ENCODE measurements at regions not wholly inside any gene's neighbourhood (a gene's known extent, or its start where the extent isn't known, plus 50 kb on each side); places are given as distances from the start of the nearest gene placed in this dataset.

- H3K36me3 Mint-ChIP-seq (ENCODE audit: low read depth) = no peaks in the 10 kb centered on the region
- Histone ChIP-seq H3K27me3 (ENCODE audit: insufficient read depth) (no peaks in the 10 kb centered on the region), H3K79me2 (replicated peaks; ENCODE audit: insufficient read depth) (no peaks in the 10 kb centered on the region), H3K4me1 (ENCODE audit: insufficient read depth) (peaks cover 31% of the 10 kb centered on the region), H3F3A (replicated peaks; ENCODE audit: low read depth) (no peaks in the 10 kb centered on the region), H4K20me1 (replicated peaks; ENCODE audit: insufficient read depth) (no peaks in the 10 kb centered on the region), H3K9me2 (ENCODE audit: insufficient read depth) (no peaks in the 10 kb centered on the region), H3K4me2 (0 out of 2 replicates have a peak overlapping the region, but pooled peaks have one; percentile 19), H2AFZ (no peak overlapping the region), H3K36me3 (ENCODE audit: insufficient read depth) (no peaks in the 10 kb centered on the region), H3K4me3 (no peak overlapping the region), H3K27ac (ENCODE audit: low read depth) (no peak overlapping the region)
- no peaks in the 10 kb centered on the region for H3K27me3 Mint-ChIP-seq (ENCODE audit: insufficient read depth, low read depth, poor library complexity)
- peak overlapping the region; percentile 18; the same call in 2 of the 3 replicates for H3K4me3 Mint-ChIP-seq
- no peak for TF ChIP-seq JUNB (IDR thresholded peaks at IDR 0.05; ENCODE audit: unreplicated experiment)
- TF ChIP-seq EZH2phosphoT487 (IDR thresholded peaks at IDR 0.05; ENCODE audit: unreplicated experiment) = no peak
- TF ChIP-seq ETS1 (IDR thresholded peaks at IDR 0.05) = no peak
- no peak for TF ChIP-seq STAT1 (IDR thresholded peaks at IDR 0.05; ENCODE audit: unreplicated experiment)
- no peak for TF ChIP-seq ZNF331 (CRISPR knock-in tag; IDR thresholded peaks at IDR 0.05; ENCODE audit: low read depth)
- no peak for TF ChIP-seq CREB1 (CRISPR knock-in tag; IDR thresholded peaks at IDR 0.05; ENCODE audit: low read depth)
- no peak for TF ChIP-seq REST (IDR thresholded peaks at IDR 0.05; ENCODE audit: unreplicated experiment)
- no peak for TF ChIP-seq POLR2AphosphoS5 (IDR thresholded peaks at IDR 0.05; ENCODE audit: low read depth)
- TF ChIP-seq CTCF (conservative IDR thresholded peaks at IDR 0.05; ENCODE audit: low read depth in 2 of 2) = no peak
- TF ChIP-seq EZH2 (IDR thresholded peaks at IDR 0.05; ENCODE audit: low read depth, unreplicated experiment) = no peak
- TF ChIP-seq NANOG (IDR thresholded peaks at IDR 0.05; ENCODE audit: borderline replicate concordance) = no peak
- TF ChIP-seq, protein P1, sequence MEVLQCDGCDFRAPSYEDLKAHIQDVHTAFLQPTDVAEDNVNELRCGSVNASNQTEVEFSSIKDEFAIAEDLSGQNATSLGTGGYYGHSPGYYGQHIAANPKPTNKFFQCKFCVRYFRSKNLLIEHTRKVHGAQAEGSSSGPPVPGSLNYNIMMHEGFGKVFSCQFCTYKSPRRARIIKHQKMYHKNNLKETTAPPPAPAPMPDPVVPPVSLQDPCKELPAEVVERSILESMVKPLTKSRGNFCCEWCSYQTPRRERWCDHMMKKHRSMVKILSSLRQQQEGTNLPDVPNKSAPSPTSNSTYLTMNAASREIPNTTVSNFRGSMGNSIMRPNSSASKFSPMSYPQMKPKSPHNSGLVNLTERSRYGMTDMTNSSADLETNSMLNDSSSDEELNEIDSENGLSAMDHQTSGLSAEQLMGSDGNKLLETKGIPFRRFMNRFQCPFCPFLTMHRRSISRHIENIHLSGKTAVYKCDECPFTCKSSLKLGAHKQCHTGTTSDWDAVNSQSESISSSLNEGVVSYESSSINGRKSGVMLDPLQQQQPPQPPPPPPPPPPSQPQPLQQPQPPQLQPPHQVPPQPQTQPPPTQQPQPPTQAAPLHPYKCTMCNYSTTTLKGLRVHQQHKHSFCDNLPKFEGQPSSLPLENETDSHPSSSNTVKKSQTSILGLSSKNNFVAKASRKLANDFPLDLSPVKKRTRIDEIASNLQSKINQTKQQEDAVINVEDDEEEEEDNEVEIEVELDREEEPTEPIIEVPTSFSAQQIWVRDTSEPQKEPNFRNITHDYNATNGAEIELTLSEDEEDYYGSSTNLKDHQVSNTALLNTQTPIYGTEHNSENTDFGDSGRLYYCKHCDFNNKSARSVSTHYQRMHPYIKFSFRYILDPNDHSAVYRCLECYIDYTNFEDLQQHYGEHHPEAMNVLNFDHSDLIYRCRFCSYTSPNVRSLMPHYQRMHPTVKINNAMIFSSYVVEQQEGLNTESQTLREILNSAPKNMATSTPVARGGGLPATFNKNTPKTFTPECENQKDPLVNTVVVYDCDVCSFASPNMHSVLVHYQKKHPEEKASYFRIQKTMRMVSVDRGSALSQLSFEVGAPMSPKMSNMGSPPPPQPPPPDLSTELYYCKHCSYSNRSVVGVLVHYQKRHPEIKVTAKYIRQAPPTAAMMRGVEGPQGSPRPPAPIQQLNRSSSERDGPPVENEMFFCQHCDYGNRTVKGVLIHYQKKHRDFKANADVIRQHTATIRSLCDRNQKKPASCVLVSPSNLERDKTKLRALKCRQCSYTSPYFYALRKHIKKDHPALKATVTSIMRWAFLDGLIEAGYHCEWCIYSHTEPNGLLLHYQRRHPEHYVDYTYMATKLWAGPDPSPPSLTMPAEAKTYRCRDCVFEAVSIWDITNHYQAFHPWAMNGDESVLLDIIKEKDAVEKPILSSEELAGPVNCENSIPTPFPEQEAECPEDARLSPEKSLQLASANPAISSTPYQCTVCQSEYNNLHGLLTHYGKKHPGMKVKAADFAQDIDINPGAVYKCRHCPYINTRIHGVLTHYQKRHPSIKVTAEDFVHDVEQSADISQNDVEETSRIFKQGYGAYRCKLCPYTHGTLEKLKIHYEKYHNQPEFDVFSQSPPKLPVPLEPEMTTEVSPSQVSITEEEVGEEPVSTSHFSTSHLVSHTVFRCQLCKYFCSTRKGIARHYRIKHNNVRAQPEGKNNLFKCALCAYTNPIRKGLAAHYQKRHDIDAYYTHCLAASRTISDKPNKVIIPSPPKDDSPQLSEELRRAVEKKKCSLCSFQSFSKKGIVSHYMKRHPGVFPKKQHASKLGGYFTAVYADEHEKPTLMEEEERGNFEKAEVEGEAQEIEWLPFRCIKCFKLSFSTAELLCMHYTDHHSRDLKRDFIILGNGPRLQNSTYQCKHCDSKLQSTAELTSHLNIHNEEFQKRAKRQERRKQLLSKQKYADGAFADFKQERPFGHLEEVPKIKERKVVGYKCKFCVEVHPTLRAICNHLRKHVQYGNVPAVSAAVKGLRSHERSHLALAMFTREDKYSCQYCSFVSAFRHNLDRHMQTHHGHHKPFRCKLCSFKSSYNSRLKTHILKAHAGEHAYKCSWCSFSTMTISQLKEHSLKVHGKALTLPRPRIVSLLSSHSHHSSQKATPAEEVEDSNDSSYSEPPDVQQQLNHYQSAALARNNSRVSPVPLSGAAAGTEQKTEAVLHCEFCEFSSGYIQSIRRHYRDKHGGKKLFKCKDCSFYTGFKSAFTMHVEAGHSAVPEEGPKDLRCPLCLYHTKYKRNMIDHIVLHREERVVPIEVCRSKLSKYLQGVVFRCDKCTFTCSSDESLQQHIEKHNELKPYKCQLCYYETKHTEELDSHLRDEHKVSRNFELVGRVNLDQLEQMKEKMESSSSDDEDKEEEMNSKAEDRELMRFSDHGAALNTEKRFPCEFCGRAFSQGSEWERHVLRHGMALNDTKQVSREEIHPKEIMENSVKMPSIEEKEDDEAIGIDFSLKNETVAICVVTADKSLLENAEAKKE (CRISPR knock-in tag; IDR thresholded peaks at IDR 0.05) = no peak
- no peak for TF ChIP-seq ZNF114 (CRISPR knock-in tag; IDR thresholded peaks at IDR 0.05)
- peaks cover 33% of the 10 kb centered on the region for H3K4me1 Mint-ChIP-seq
- peak overlapping the region; percentile 94 for H3K27ac Mint-ChIP-seq
- ATAC-seq (peak; percentile 72), DNase-seq (ENCODE audit: low spot score) (peak; percentile 27)
- no peaks in the 10 kb centered on the region for H3K9me3 Mint-ChIP-seq
These were observed 185.0 kb downstream of the TANC2 start for GRCh38 chr17:63150994-63151464.
